Skeletal muscle satellite cell (primary cell): ENCODE measurements at regions not wholly inside any gene's neighbourhood (a gene's known extent, or its start where the extent isn't known, plus 50 kb on each side); places are given as distances from the start of the nearest gene placed in this dataset.

Source experiments
- H3K27me3 ChIP-seq: 2 replicates; pipeline ENCODE4 v1.7.0; 2013; ENCODE audit warnings: low read length; ENCODE audit not compliant: control insufficient read depth, insufficient read depth
- H3K36me3 ChIP-seq: 2 replicates; pipeline ENCODE4 v1.7.0; 2013; ENCODE audit warnings: mild to moderate bottlenecking, control low read depth, low read length; ENCODE audit not compliant: insufficient read depth
- H3K4me1 ChIP-seq: 2 replicates; pipeline ENCODE4 v1.7.0; 2013; ENCODE audit warnings: low read length; ENCODE audit not compliant: control insufficient read depth, insufficient read depth
- H3K4me2 ChIP-seq: 2 replicates; pipeline ENCODE4 v1.7.0; 2013; ENCODE audit warnings: mild to moderate bottlenecking, low read length
- H3K4me3 ChIP-seq: 2 replicates; pipeline ENCODE4 v1.7.0; 2013; ENCODE audit warnings: low read length
- H3K9ac ChIP-seq: 2 replicates; pipeline ENCODE4 v1.7.0; 2013; ENCODE audit warnings: mild to moderate bottlenecking, low read depth, low read length, moderate library complexity
- H3K9me3 ChIP-seq: replicated peaks from 2 replicates; pipeline ENCODE4 v1.7.0; 2013; ENCODE audit warnings: mild to moderate bottlenecking, control low read depth, low read length

DNA sequence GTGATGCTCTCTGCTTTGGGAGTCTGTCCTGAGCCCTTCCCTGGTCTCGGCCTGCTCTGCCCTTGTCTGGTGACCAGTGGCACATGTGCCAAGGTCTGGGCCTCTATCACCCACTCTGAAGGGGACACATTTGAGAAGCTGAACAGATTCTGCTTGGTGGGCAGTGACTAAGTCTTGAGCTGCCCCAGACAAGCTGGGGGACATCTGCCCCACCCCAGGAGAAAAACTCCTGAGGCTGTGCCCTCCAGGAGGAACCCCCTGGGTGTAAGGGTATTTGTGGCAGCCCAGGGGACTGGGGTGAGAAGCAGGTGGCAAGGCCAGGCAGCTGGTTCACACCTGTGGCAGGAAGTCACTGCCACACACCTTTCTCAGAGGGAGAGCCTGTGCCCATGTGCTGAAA, 342.1 kb downstream of the DYSF start:
- no peaks in the 10 kb centered on the region for H3K9me3 ChIP-seq
- peaks cover 13% of the 10 kb centered on the region for H3K27me3 ChIP-seq
- peak overlapping the region; percentile 33 for H3K9ac ChIP-seq
- H3K4me3 ChIP-seq: no peak overlapping the region
- H3K36me3 ChIP-seq: no peaks in the 10 kb centered on the region
- H3K4me2 ChIP-seq: no peak overlapping the region
- peaks cover 30% of the 10 kb centered on the region for H3K4me1 ChIP-seq

DNA sequence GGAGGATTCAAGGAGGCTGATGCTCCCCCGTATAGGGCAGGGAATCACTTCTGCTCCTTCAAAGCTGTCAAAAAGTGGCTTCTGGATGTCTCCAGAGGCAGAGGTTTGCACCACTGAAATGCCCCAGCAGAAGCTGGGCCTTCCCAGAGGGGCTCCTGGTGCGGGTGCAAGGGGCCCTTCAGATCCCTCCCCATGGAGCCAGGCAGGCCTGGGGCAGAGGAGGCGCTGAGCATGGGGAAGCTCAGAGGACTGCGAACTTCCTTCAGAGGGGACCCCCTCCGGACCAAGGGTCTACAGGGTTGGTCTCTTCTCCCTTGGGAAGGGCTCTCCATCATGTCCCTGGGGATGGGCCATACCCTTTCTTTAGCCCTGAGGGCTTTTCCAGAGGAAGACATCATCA, 341.2 kb downstream of the DYSF start:
- Histone ChIP-seq H3K9me3 (no peaks in the 10 kb centered on the region), H3K4me3 (no peak overlapping the region), H3K9ac (no peak overlapping the region), H3K4me2 (no peak overlapping the region), H3K27me3 (peaks cover 8% of the 10 kb centered on the region), H3K36me3 (no peaks in the 10 kb centered on the region), H3K4me1 (peaks cover 30% of the 10 kb centered on the region)

DNA sequence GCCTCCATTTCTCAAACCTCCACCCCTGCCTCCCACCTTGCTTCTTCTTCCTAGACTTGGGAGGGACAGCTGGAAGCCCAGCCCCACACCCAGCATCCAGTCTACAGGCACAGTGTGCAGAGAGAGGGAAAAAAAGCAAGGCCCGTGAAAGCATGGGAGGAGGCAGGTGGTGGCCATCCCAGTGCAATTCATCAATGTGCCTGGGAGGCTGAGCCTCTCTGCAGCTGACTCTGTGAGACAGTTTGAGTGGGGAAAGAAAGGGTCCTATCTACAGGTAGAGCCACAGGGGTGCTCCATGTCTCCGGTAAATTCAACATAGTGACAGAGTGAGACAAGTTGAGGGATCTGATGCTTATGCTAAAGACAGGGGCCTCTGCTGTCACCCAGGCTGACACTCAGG, 340.6 kb downstream of the DYSF start:
- Histone ChIP-seq H3K4me1 (peaks cover 30% of the 10 kb centered on the region), H3K4me2 (no peak overlapping the region), H3K4me3 (no peak overlapping the region), H3K36me3 (no peaks in the 10 kb centered on the region), H3K9ac (no peak overlapping the region), H3K27me3 (peaks cover 8% of the 10 kb centered on the region), H3K9me3 (no peaks in the 10 kb centered on the region)

DNA sequence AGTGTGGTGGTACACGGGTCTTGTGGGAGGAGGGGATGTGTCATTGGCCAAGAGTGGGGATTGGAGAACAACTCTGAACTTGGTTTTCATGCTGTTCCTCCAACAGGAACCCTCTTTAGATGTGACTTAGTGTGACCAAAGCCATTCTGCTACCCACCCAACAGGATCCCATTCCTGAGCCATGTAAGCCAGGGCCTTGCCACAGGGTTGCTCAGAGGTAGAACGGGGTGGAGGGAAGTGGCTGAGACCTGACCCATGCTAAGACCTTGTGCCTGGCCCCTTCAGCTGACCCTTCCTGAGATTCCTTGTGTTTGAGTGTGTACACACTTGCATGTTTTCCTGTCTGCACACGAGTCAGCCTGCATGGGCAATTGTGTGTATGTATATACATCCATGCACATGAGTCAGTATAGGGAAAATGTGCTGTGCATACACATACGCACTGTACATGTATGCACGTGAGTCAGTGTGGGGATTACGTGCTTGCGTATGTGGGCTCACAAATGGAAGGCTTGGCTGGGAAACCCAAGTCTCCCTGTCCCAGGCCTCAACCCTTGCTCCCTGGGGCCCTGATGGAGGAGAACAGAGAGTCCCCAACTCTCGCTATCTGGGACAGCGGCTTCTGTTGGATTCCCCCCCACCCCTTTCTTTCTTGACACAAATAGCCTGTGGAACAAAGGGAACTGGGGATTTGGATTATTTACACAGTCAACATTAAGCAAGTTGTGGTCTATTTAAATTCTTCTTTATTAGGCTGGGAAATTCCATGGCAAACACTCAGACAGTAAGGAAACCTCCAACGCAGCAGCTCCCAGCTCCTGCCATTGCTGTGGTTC, 339.8 kb downstream of the DYSF start:
- Histone ChIP-seq H3K9me3 (no peaks in the 10 kb centered on the region), H3K4me2 (no peak overlapping the region), H3K4me3 (no peak overlapping the region), H3K4me1 (peaks cover 30% of the 10 kb centered on the region), H3K36me3 (no peaks in the 10 kb centered on the region), H3K9ac (no peak overlapping the region), H3K27me3 (peaks cover 8% of the 10 kb centered on the region)

DNA sequence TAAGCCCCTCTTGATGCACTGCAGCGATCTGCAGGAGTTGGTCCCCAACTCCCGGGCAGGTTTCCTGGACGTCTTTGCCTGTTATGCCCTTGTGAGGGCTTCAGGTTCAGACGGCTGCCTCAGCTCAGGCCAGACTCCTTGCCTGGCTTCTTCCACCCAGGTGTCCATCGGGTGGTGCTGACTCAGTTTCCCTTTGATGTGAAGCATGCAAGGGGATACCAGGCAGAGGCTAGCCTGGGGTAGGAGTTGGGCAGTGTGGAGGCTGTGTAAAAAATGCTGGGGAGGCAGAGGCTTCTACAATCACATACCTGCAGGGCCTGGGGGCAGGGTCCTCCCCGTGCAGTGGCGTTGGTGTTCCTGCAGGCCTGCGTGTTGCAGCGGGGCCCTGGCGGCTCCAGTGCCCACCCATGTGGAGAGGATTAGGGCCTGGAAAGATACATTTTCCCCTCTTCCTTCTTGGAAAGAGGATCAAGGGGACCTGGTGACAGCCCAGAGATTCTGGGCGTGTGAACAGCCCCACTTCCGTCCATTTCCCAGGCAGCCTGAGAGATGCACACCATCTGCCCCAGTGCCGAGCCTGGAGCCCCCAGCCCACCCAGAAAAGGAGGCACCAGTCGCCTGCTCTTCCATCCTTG, 338.3 kb downstream of the DYSF start:
- no peaks in the 10 kb centered on the region for H3K9me3 ChIP-seq
- H3K9ac ChIP-seq: no peak overlapping the region
- peaks cover 17% of the 10 kb centered on the region for H3K27me3 ChIP-seq
- H3K36me3 ChIP-seq: no peaks in the 10 kb centered on the region
- H3K4me3 ChIP-seq: no peak overlapping the region
- H3K4me1 ChIP-seq: peaks cover 28% of the 10 kb centered on the region
- H3K4me2 ChIP-seq: no peak overlapping the region

DNA sequence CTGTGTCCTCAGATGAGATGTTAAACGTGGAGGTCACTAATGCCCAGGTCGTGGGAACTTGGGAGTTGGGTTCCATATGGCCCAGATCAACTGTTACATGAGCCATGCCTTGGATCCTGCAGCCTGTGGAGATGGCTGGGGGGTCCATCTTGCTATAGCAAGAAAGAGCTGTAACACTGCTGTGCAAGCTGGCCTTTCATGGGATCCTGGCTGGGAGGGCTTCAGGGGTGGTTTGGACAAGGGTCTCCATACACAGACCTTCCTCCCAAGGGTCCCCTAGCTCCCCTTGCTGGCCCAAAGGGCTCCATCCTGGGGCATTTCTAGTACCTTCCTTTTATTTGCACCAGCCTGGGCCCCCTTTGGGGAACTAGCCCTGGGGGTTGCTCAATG, 337.7 kb downstream of the DYSF start:
- Histone ChIP-seq H3K4me1 (peaks cover 23% of the 10 kb centered on the region), H3K9ac (no peak overlapping the region), H3K36me3 (no peaks in the 10 kb centered on the region), H3K4me3 (no peak overlapping the region), H3K4me2 (no peak overlapping the region), H3K9me3 (no peaks in the 10 kb centered on the region), H3K27me3 (peaks cover 22% of the 10 kb centered on the region)

DNA sequence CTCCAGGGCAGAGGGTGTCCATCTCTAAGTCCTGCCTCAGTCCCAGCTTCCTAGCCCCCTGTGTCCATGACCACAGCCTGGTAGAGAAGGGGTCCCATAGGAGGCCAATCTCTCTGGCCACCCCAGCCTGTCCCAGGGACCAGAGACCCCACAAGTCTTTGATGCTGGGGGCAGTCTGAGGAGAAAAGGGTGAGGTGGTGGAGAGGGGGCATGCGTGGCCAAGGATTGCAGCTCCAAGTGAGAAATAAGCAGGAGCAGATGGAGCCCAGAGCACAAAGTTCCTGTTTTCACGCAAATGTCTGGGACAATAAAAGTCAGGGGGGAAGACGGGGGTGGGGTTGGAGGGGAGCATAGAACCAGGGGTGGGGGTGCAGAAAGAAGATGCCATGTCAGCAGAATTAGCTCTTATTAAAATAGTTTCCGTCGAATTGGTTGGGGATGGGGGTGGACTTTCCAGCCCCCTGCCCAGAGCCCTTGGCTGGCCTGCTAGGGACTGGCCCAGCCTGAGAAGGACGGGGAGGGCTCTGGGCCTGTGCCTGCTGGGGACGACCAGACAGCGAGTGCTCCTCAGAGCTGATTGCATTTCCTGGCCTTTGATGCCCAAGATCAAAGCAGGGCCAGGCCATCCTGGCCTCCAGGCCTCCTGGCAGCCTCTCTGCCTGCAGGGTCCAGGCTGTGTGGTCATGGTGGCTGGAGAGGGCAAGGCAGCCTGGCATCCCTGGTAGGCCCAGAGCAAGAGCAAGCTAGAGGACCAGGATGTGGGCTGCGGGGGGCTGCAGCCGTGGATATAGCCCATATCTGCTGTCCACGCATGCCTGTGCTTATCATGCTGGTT, 337.1 kb downstream of the DYSF start:
- H3K9ac ChIP-seq: no peak overlapping the region
- H3K27me3 ChIP-seq: peaks cover 27% of the 10 kb centered on the region
- H3K4me2 ChIP-seq: no peak overlapping the region
- no peaks in the 10 kb centered on the region for H3K9me3 ChIP-seq
- H3K36me3 ChIP-seq: no peaks in the 10 kb centered on the region
- no peak overlapping the region for H3K4me3 ChIP-seq
- peaks cover 22% of the 10 kb centered on the region for H3K4me1 ChIP-seq

DNA sequence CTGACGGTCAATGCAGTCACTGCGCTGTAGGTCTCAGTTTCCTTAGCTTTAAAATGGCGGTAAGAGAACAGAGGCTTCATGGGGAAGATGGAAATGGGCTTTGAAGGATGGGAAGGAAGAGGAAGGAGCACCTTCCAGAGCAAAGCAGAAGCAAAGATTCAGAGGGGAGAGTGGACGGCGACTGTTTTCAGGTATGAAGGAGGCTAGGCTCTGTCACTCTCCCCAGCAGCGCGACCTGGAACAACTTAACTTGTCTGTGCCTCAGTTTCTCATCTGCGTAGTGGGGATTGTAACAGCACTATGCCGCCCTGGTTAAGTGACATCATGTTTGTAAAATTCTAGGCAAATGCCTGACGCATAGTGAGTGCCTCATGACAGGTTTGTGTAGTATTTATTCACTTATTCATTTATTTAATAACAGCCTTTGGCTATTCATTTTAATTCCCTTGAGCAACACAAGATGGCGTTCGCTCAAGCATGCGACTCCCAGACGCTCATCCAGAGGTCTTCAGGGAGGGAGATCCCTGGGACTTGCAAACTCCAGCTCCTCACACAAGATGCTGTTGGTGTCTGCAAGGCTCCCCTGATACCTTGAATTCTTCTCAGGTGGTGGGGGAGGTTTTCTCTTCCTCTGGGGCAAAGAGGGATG, 336.3 kb downstream of the DYSF start:
- Histone ChIP-seq H3K9me3 (no peaks in the 10 kb centered on the region), H3K4me2 (no peak overlapping the region), H3K27me3 (peaks cover 27% of the 10 kb centered on the region), H3K36me3 (no peaks in the 10 kb centered on the region), H3K9ac (no peak overlapping the region), H3K4me3 (no peak overlapping the region), H3K4me1 (peaks cover 25% of the 10 kb centered on the region)

DNA sequence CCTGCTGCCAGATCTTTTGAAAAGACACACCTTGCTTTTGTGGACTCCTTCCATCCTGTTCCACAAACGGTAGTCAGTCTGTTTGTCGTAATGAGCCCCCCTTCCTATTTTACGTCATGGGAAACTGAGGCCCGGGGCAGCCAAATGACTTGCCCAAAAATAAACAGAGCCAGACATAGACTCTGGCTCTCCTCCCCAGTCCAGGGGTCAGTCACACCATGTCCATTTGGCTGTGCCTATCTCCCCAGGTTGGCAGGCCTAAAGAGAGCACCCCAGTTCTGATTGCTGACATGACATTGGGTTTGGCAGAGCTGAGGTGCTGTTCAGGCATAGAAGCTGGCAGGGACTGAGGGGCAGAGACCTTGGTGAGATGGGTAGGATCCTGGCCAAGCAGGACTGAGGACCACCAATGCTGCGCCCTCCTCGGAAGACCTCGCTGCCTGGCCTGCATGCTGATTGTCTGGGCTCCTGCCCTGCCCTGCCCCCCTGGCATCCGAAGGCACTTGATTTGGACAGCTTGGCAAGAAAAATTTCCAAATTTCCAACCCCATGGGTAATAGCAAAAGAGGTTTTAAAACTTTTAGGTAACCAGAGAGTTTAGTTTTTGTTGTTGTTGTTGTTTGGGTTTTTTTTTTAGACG, 335.4 kb downstream of the DYSF start:
- Histone ChIP-seq H3K9ac (no peak overlapping the region), H3K4me2 (no peak overlapping the region), H3K27me3 (peaks cover 27% of the 10 kb centered on the region), H3K9me3 (no peaks in the 10 kb centered on the region), H3K4me3 (no peak overlapping the region), H3K36me3 (no peaks in the 10 kb centered on the region), H3K4me1 (peaks cover 22% of the 10 kb centered on the region)

DNA sequence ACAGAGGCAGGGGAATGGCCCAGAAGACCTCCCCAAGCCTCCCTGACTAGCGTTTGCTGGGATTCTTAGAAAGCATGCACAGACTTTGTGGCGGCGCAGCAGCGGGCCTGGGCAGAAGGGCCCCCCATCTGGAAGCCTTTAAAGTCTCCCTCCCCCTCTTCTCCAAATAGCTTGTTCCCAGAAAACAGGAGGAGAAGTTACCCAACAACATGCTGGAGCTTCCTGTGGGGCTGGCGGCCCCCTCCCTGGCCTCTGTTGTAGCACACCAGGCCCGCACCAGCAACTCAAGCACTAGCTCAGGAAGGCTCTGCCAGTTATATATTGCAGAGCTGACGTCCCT, 334.8 kb downstream of the DYSF start:
- Histone ChIP-seq H3K9me3 (no peaks in the 10 kb centered on the region), H3K27me3 (peaks cover 27% of the 10 kb centered on the region), H3K4me3 (no peak overlapping the region), H3K4me2 (no peak overlapping the region), H3K4me1 (peaks cover 17% of the 10 kb centered on the region), H3K9ac (no peak overlapping the region), H3K36me3 (no peaks in the 10 kb centered on the region)
